Prostate gland (tissue), 2 donors: ENCODE measurements at regions not wholly inside any gene's neighbourhood (a gene's known extent, or its start where the extent isn't known, plus 50 kb on each side); places are given as distances from the start of the nearest gene placed in this dataset.

Source experiments
- CTCF ChIP-seq, 4 experiments: fragments of 200-600 bp in 2 of 4; fragments of 450-650 bp in 2 of 4; sonication (generic) in 2 of 4; IDR thresholded peaks; 1 replicate in 3 of 4; 2 replicates in 1 of 4; pipeline ENCODE4 v1.5.1; 2016 to 2019; ENCODE audit warnings: antibody characterized with exemption in 4 of 4, mild to moderate bottlenecking in 2 of 4, moderate library complexity in 2 of 4
- POLR2A ChIP-seq: fragments of 450-650 bp; IDR thresholded peaks from one replicate; pipeline ENCODE4 v1.6.1; 2016; ENCODE audit warnings: antibody characterized with exemption, mild to moderate bottlenecking
- POLR2AphosphoS5 ChIP-seq: sonication (generic); formaldehyde crosslinking; IDR thresholded peaks from one replicate; pipeline ENCODE4 v1.6.1; 2017; ENCODE audit warnings: antibody characterized with exemption

- TF ChIP-seq CTCF (IDR thresholded peaks at IDR 0.05), result no peak
- TF ChIP-seq POLR2A, result no peak
- no peak for TF ChIP-seq POLR2AphosphoS5
Observed at GRCh38 chr6:40960742-40961430, 78.1 kb downstream of the UNC5CL start.
